ENCODE measurements at regions not wholly inside any gene's neighbourhood (a gene's known extent, or its start where the extent isn't known, plus 50 kb on each side); places are given as distances from the start of the nearest gene placed in this dataset.

- no peak for ATAC-seq
These were observed 369.7 kb downstream of the CDK5RAP2 start for GRCh38 chr9:120210274-120210673.

GRCh38 chr9:120202856-120203654 lies 376.9 kb downstream of the CDK5RAP2 start:
- no peak for DNase-seq
- TF ChIP-seq POLR2A (IDR thresholded peaks at IDR 0.05) (no peak), CTCF (IDR thresholded peaks at IDR 0.05) (no peak)
- 41% methylated on average over 7 of the region's 11 CpGs for WGBS (ENCODE audit: insufficient coverage, low coverage, low lambda C conversion rate, missing lambda C conversion rate)
- Histone ChIP-seq H3K27me3 (no peaks in the 10 kb centered on the region), H3K4me3 (no peak overlapping the region), H3K36me3 (no peaks in the 10 kb centered on the region), H3K9me3 (no peaks in the 10 kb centered on the region), H3K27ac (no peak overlapping the region), H3K4me1 (no peaks in the 10 kb centered on the region)
- intact Hi-C loops (cut with DNase I): no loop called here
- no peak for ATAC-seq

More at GRCh38 chr9:120210274-120210673, 369.7 kb downstream of the CDK5RAP2 start:
- H3K27ac ChIP-seq: no peak overlapping the region
- no peaks in the 10 kb centered on the region for H3K4me1 ChIP-seq
- no peaks in the 10 kb centered on the region for H3K9me3 ChIP-seq
- no peak for TF ChIP-seq POLR2A (IDR thresholded peaks at IDR 0.05)
- no peak for TF ChIP-seq CTCF (IDR thresholded peaks at IDR 0.05)
- no peak for DNase-seq
- H3K36me3 ChIP-seq: no peaks in the 10 kb centered on the region
- no peaks in the 10 kb centered on the region for H3K27me3 ChIP-seq
- intact Hi-C loops (cut with DNase I): no loop called here
- H3K4me3 ChIP-seq: no peak overlapping the region
- 72% methylated on average over 4 of the region's 4 CpGs for WGBS (ENCODE audit: insufficient coverage, low coverage, low lambda C conversion rate, missing lambda C conversion rate)

GRCh38 chr9:120198027-120198426 lies 381.9 kb downstream of the CDK5RAP2 start:
- Histone ChIP-seq H3K27ac (no peak overlapping the region), H3K4me1 (no peaks in the 10 kb centered on the region), H3K36me3 (no peaks in the 10 kb centered on the region), H3K9me3 (no peaks in the 10 kb centered on the region), H3K27me3 (no peaks in the 10 kb centered on the region), H3K4me3 (no peak overlapping the region)
- intact Hi-C loops (cut with DNase I): no loop called here
- ATAC-seq: no peak
- no peak for DNase-seq
- WGBS (ENCODE audit: insufficient coverage, low coverage, low lambda C conversion rate, missing lambda C conversion rate): 56% methylated on average over 3 of the region's 3 CpGs
- TF ChIP-seq POLR2A (IDR thresholded peaks at IDR 0.05): no peak
- no peak for TF ChIP-seq CTCF (IDR thresholded peaks at IDR 0.05)

GRCh38 chr9:120197605-120198004 lies 382.4 kb downstream of the CDK5RAP2 start:
- DNase-seq: no peak
- Histone ChIP-seq H3K4me1 (no peaks in the 10 kb centered on the region), H3K27ac (no peak overlapping the region), H3K36me3 (no peaks in the 10 kb centered on the region), H3K9me3 (no peaks in the 10 kb centered on the region), H3K4me3 (no peak overlapping the region), H3K27me3 (no peaks in the 10 kb centered on the region)
- WGBS (ENCODE audit: insufficient coverage, low coverage, low lambda C conversion rate, missing lambda C conversion rate): 70% methylated on average over 12 of the region's 12 CpGs
- ATAC-seq: no peak
- intact Hi-C loops (cut with DNase I): no loop called here
- TF ChIP-seq CTCF (IDR thresholded peaks at IDR 0.05) (no peak), POLR2A (IDR thresholded peaks at IDR 0.05) (no peak)
